Panc1 (cell line): ENCODE measurements at regions not wholly inside any gene's neighbourhood (a gene's known extent, or its start where the extent isn't known, plus 50 kb on each side); places are given as distances from the start of the nearest gene placed in this dataset.

Experiments
- ATAC-seq: fragments of 200-7000 bp; cut with Tn5 transposase; 2 replicates; pipeline ENCODE4 v1.9.1; 2020; ENCODE audit warnings: mild to moderate bottlenecking, moderate library complexity
- BruUV-seq: library from RNA; stranded (reverse); fragments of 400-500 nt; replicated peaks from 2 replicates; lab custom pipeline; 2021; lab: Mats Ljungman, UMichigan
- CTCF ChIA-PET: fragments of 300-600 bp; sonication (Branson Sonifier 250); formaldehyde crosslinking; loops from one replicate; lab custom pipeline; 2022; ENCODE audit warnings: antibody characterized with exemption; lab: Charles Lee
- POLR2A ChIA-PET: fragments of 300-600 bp; sonication (Branson Sonifier 250); formaldehyde crosslinking; loops from one replicate; lab custom pipeline; 2022; ENCODE audit warnings: antibody characterized with exemption; lab: Charles Lee
- DNase-seq: peaks from one replicate; pipeline ENCODE4 v3.0.0-alpha.2; 2010; ENCODE audit warnings: low read depth, low spot score
- H3K27ac ChIP-seq: 2 replicates; pipeline ENCODE4 v1.5.1; 2011; ENCODE audit warnings: mild to moderate bottlenecking, low read length, inconsistent platforms
- H3K27me3 ChIP-seq: fragments of 200-500 bp; sonication (Bioruptor generic); 2 replicates; pipeline ENCODE4 v1.6.0; 2014; ENCODE audit warnings: low read length, inconsistent platforms; ENCODE audit not compliant: control insufficient read depth, insufficient read depth
- H3K36me3 ChIP-seq: fragments of 200-500 bp; sonication (Bioruptor generic); 2 replicates; pipeline ENCODE4 v1.5.1; 2014; ENCODE audit warnings: inconsistent platforms, mild to moderate bottlenecking, low read length, moderate library complexity; ENCODE audit not compliant: control insufficient read depth, insufficient read depth
- H3K4me1 ChIP-seq: 2 replicates; pipeline ENCODE4 v1.5.1; 2011; ENCODE audit warnings: inconsistent platforms, mild to moderate bottlenecking, low read length, moderate library complexity; ENCODE audit not compliant: control insufficient read depth, insufficient read depth
- H3K4me3 ChIP-seq, 2 experiments: 2 replicates each; pipeline ENCODE4 v1.5.1; 2011 to 2012; ENCODE audit warnings: low read depth in 2 of 2, low read length in 2 of 2, mild to moderate bottlenecking in 2 of 2, inconsistent platforms in 1 of 2, moderate library complexity in 1 of 2
- H3K9me3 ChIP-seq: fragments of 200-500 bp; sonication (Bioruptor generic); 2 replicates; pipeline ENCODE4 v1.5.1; 2014; ENCODE audit warnings: low read depth, mild to moderate bottlenecking, inconsistent platforms, low read length, moderate library complexity; ENCODE audit not compliant: control insufficient read depth, insufficient read depth
- POLR2AphosphoS5 ChIP-seq: IDR thresholded peaks from 2 replicates; pipeline ENCODE4 v1.6.1; 2012; ENCODE audit warnings: mild to moderate bottlenecking, low read depth, low read length, moderate library complexity
- SIN3A ChIP-seq: IDR thresholded peaks from 2 replicates; pipeline ENCODE4 v1.6.1; 2012; ENCODE audit warnings: low read depth, mild to moderate bottlenecking, low read length, moderate library complexity, borderline replicate concordance; ENCODE audit not compliant: insufficient read depth
- TCF7L2 ChIP-seq: IDR thresholded peaks from 2 replicates; pipeline ENCODE4 v1.6.1; 2011; ENCODE audit warnings: mild to moderate bottlenecking, low read depth, low read length, inconsistent platforms
- in situ Hi-C: cut with HindIII; loops from 2 replicates; pipeline ENCODE4 v1.10.0; 2016; ENCODE audit warnings: low sequenced_read_pairs, low pct_unique_long_range_greater_than_20kb
- intact Hi-C: fragments of 100-400 bp; cut with micrococcal nuclease; formaldehyde crosslinking; loops from one replicate; pipeline ENCODE4 v1.10.0; 2022; ENCODE audit not compliant: unreplicated experiment
- TF ChIP-seq, protein P1 (sequence below), 2 experiments: IDR thresholded peaks; 2 replicates each; pipeline ENCODE4 v1.6.1; 2011 to 2012; ENCODE audit warnings: low read depth in 2 of 2, control low read depth in 1 of 2, low read length in 1 of 2, mild to moderate bottlenecking in 1 of 2, moderate library complexity in 1 of 2; ENCODE audit not compliant: insufficient read depth in 1 of 2
- TF ChIP-seq, protein P2 (sequence below): fragments of 450-650 bp; IDR thresholded peaks from 2 replicates; pipeline ENCODE4 v1.5.1; 2017; ENCODE audit warnings: mild to moderate bottlenecking

GRCh38 chr2:41180387-41180786 is 728.5 kb upstream of the SLC8A1 start:
- TF ChIP-seq, protein P1, sequence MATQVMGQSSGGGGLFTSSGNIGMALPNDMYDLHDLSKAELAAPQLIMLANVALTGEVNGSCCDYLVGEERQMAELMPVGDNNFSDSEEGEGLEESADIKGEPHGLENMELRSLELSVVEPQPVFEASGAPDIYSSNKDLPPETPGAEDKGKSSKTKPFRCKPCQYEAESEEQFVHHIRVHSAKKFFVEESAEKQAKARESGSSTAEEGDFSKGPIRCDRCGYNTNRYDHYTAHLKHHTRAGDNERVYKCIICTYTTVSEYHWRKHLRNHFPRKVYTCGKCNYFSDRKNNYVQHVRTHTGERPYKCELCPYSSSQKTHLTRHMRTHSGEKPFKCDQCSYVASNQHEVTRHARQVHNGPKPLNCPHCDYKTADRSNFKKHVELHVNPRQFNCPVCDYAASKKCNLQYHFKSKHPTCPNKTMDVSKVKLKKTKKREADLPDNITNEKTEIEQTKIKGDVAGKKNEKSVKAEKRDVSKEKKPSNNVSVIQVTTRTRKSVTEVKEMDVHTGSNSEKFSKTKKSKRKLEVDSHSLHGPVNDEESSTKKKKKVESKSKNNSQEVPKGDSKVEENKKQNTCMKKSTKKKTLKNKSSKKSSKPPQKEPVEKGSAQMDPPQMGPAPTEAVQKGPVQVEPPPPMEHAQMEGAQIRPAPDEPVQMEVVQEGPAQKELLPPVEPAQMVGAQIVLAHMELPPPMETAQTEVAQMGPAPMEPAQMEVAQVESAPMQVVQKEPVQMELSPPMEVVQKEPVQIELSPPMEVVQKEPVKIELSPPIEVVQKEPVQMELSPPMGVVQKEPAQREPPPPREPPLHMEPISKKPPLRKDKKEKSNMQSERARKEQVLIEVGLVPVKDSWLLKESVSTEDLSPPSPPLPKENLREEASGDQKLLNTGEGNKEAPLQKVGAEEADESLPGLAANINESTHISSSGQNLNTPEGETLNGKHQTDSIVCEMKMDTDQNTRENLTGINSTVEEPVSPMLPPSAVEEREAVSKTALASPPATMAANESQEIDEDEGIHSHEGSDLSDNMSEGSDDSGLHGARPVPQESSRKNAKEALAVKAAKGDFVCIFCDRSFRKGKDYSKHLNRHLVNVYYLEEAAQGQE (IDR thresholded peaks at IDR 0.05; ENCODE audit: insufficient read depth in 1 of 2, low read depth in 2 of 2, low read length in 1 of 2), result no peak
- TF ChIP-seq TCF7L2 (no peak), SIN3A (no peak), POLR2AphosphoS5 (no peak)
- TF ChIP-seq, protein P2, sequence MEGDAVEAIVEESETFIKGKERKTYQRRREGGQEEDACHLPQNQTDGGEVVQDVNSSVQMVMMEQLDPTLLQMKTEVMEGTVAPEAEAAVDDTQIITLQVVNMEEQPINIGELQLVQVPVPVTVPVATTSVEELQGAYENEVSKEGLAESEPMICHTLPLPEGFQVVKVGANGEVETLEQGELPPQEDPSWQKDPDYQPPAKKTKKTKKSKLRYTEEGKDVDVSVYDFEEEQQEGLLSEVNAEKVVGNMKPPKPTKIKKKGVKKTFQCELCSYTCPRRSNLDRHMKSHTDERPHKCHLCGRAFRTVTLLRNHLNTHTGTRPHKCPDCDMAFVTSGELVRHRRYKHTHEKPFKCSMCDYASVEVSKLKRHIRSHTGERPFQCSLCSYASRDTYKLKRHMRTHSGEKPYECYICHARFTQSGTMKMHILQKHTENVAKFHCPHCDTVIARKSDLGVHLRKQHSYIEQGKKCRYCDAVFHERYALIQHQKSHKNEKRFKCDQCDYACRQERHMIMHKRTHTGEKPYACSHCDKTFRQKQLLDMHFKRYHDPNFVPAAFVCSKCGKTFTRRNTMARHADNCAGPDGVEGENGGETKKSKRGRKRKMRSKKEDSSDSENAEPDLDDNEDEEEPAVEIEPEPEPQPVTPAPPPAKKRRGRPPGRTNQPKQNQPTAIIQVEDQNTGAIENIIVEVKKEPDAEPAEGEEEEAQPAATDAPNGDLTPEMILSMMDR, result no peak
- in situ Hi-C loops (no loop called here), intact Hi-C loops (no loop called here)
- Histone ChIP-seq H3K27me3 (no peaks in the 10 kb centered on the region), H3K4me1 (no peaks in the 10 kb centered on the region), H3K4me3 (no peak overlapping the region), H3K27ac (no peak overlapping the region), H3K9me3 (no peaks in the 10 kb centered on the region), H3K36me3 (no peaks in the 10 kb centered on the region)
- no peak for ATAC-seq
- no peak for DNase-seq
- ChIA-PET CTCF (no interaction called here), POLR2A (no interaction called here)
- no TSS peak for BruUV-seq

- TF ChIP-seq POLR2AphosphoS5, result no peak
- TF ChIP-seq, protein P1 (IDR thresholded peaks at IDR 0.05; ENCODE audit: insufficient read depth in 1 of 2, low read depth in 2 of 2, low read length in 1 of 2), result no peak
- TF ChIP-seq, protein P2, result no peak
- no peak for TF ChIP-seq SIN3A
- TF ChIP-seq TCF7L2, result no peak
- Histone ChIP-seq H3K9me3 (no peaks in the 10 kb centered on the region), H3K27me3 (no peaks in the 10 kb centered on the region), H3K27ac (no peak overlapping the region), H3K4me3 (no peak overlapping the region), H3K4me1 (no peaks in the 10 kb centered on the region), H3K36me3 (no peaks in the 10 kb centered on the region)
- BruUV-seq, result no TSS peak
- intact Hi-C loops, result no loop called here
- in situ Hi-C loops, result no loop called here
- CTCF ChIA-PET, result no interaction called here
- POLR2A ChIA-PET, result no interaction called here
- ATAC-seq, result no peak
- DNase-seq, result no peak
These were observed 731.1 kb upstream of the SLC8A1 start for GRCh38 chr2:41182961-41183360.
